ENCODE measurements at regions not wholly inside any gene's neighbourhood (a gene's known extent, or its start where the extent isn't known, plus 50 kb on each side); places are given as distances from the start of the nearest gene placed in this dataset.

GRCh38 chr6:106772270-106773142 lies 143.1 kb downstream of the QRSL1 start:
- H3F3A ChIP-seq (replicated peaks; ENCODE audit: insufficient read depth), result no peaks in the 10 kb centered on the region
- 0 out of 2 replicates have a peak, but pooled peaks cover 5% of the 10 kb centered on the region for H3K27me3 ChIP-seq (ENCODE audit: insufficient read depth)
- no peak overlapping the region for H2AFZ ChIP-seq (ENCODE audit: low read depth)
- H3K9me3 ChIP-seq, result no peaks in the 10 kb centered on the region
- ChIA-PET POLR2A (interaction anchor here (0.6 to 1.9 kb wide), 5 partner anchors 195 to 218 kb away, joined by 3 to 5 read pairs (median 3); partner anchors contain the start of gene CD24), CTCF (interaction anchor here (1.2 to 1.5 kb wide), 4 partner anchors 10 to 207 kb away, joined by 3 to 5 read pairs (median 4); no protein-coding TSS in a partner anchor)
- no peak overlapping the region for H3K9ac ChIP-seq
- H3K79me2 ChIP-seq (ENCODE audit: insufficient read depth), result no peaks in the 10 kb centered on the region
- peak; percentile 35 for DNase-seq
- 46% methylated on average over 7 of the region's 7 CpGs for WGBS (ENCODE audit: low lambda C conversion rate)
- no peaks in the 10 kb centered on the region for H3K36me3 ChIP-seq (replicated peaks in 1 of 2; ENCODE audit: control insufficient read depth in 1 of 2, insufficient read depth in 2 of 2, low read length in 1 of 2)
- H4K20me1 ChIP-seq (ENCODE audit: insufficient read depth), result no peaks in the 10 kb centered on the region
- H3K4me2 ChIP-seq, result no peak overlapping the region
- no peak overlapping the region for H3K4me3 ChIP-seq (ENCODE audit: low read depth in 2 of 2, low read length in 1 of 2)
- peak overlapping the region in 1 of 2 experiments; percentile 90; a peak in 2 of 4 replicates for H3K27ac ChIP-seq (ENCODE audit: low read depth in 2 of 2, low read length in 1 of 2)
- TF ChIP-seq ELF1 (IDR thresholded peaks at IDR 0.05), result no peak
- TF ChIP-seq RAD21 (IDR thresholded peaks at IDR 0.05; ENCODE audit: low read length), result peak; percentile 7; the same call in 1 of the 2 replicates
- peak; percentile 75 for TF ChIP-seq GATA2 (CRISPR knock-in tag; IDR thresholded peaks at IDR 0.05)
- TF ChIP-seq EP300 (IDR thresholded peaks at IDR 0.05; ENCODE audit: borderline replicate concordance in 1 of 2, low read depth in 1 of 2, low read length in 1 of 2), result peak in 1 of 2 experiments; percentile 48; a peak in 2 of 4 replicates
- TF ChIP-seq RCOR1 (IDR thresholded peaks at IDR 0.05; ENCODE audit: low read length), result peak; percentile 67
- H3K4me1 ChIP-seq (ENCODE audit: control insufficient read depth in 1 of 2, insufficient read depth in 2 of 2, low read depth in 1 of 2, low read length in 1 of 2), result peaks cover 0 to 28% of the 10 kb centered on the region in 2 experiments; a peak in 2 of 4 replicates
- H3K9me2 ChIP-seq, result no peaks in the 10 kb centered on the region

GRCh38 chr6:106771822-106772221 lies 142.4 kb downstream of the QRSL1 start:
- peaks cover 0 to 28% of the 10 kb centered on the region in 2 experiments; a peak in 2 of 4 replicates for H3K4me1 ChIP-seq (ENCODE audit: control insufficient read depth in 1 of 2, insufficient read depth in 2 of 2, low read depth in 1 of 2, low read length in 1 of 2)
- H3K4me3 ChIP-seq (ENCODE audit: low read depth in 2 of 2, low read length in 1 of 2), result no peak overlapping the region
- H3K79me2 ChIP-seq (ENCODE audit: insufficient read depth), result no peaks in the 10 kb centered on the region
- POLR2A ChIA-PET, result interaction anchor here (0.8 kb wide), 1 partner anchor 202 kb away, joined by 3 read pairs; no protein-coding TSS in a partner anchor
- H3K36me3 ChIP-seq (replicated peaks in 1 of 2; ENCODE audit: control insufficient read depth in 1 of 2, insufficient read depth in 2 of 2, low read length in 1 of 2), result no peaks in the 10 kb centered on the region
- H3K9me2 ChIP-seq, result no peaks in the 10 kb centered on the region
- 68% methylated on average over 4 of the region's 4 CpGs for WGBS (ENCODE audit: low lambda C conversion rate)
- no peak overlapping the region for H3K4me2 ChIP-seq
- 0 out of 2 replicates have a peak, but pooled peaks cover 5% of the 10 kb centered on the region for H3K27me3 ChIP-seq (ENCODE audit: insufficient read depth)
- no peaks in the 10 kb centered on the region for H3F3A ChIP-seq (replicated peaks; ENCODE audit: insufficient read depth)
- TF ChIP-seq CHD2 (IDR thresholded peaks at IDR 0.05; ENCODE audit: low read length, partially characterized antibody), result no peak
- TF ChIP-seq RXRA (IDR thresholded peaks at IDR 0.05; ENCODE audit: borderline replicate concordance, low read depth), result no peak
- no peak for TF ChIP-seq REST (IDR thresholded peaks at IDR 0.05; ENCODE audit: low read depth, low read length)
- TF ChIP-seq CTCF (IDR thresholded peaks at IDR 0.05), result no peak
- TF ChIP-seq MAX (IDR thresholded peaks at IDR 0.05; ENCODE audit: low read depth), result no peak
- no peak for TF ChIP-seq GABPA (IDR thresholded peaks at IDR 0.05; ENCODE audit: low read depth)
- TF ChIP-seq USF2 (IDR thresholded peaks at IDR 0.05; ENCODE audit: borderline replicate concordance, low read depth, low read length), result no peak
- H3K27ac ChIP-seq (ENCODE audit: low read depth in 2 of 2, low read length in 1 of 2), result peak overlapping the region in 1 of 2 experiments; percentile 90; a peak in 2 of 4 replicates
- H4K20me1 ChIP-seq (ENCODE audit: insufficient read depth), result no peaks in the 10 kb centered on the region
- no peak overlapping the region for H3K9ac ChIP-seq
- H3K9me3 ChIP-seq, result no peaks in the 10 kb centered on the region
- H2AFZ ChIP-seq (ENCODE audit: low read depth), result no peak overlapping the region
- no peak for DNase-seq
- CTCF ChIA-PET, result interaction anchor here (1.2 to 1.5 kb wide), 4 partner anchors 11 to 208 kb away, joined by 4 to 5 read pairs (median 4); no protein-coding TSS in a partner anchor
